ENCODE measurements at regions not wholly inside any gene's neighbourhood (a gene's known extent, or its start where the extent isn't known, plus 50 kb on each side); places are given as distances from the start of the nearest gene placed in this dataset.

- Histone ChIP-seq H3K9ac (ENCODE audit: low read length) (no peak overlapping the region), H4K20me1 (ENCODE audit: low read length) (no peaks in the 10 kb centered on the region), H3K4me3 (ENCODE audit: low read length) (no peak overlapping the region), H3K79me2 (ENCODE audit: low read length) (no peaks in the 10 kb centered on the region), H3K27ac (ENCODE audit: low read length) (no peak overlapping the region), H3K9me3 (ENCODE audit: low read length) (no peaks in the 10 kb centered on the region), H3F3A (ENCODE audit: low read length, unreplicated experiment) (no peaks in the 10 kb centered on the region), H3K9me2 (replicated peaks; ENCODE audit: low read length) (no peaks in the 10 kb centered on the region), H3K4me2 (ENCODE audit: low read length) (no peak overlapping the region), H2AFZ (ENCODE audit: low read length) (no peak overlapping the region), H3K4me1 (ENCODE audit: insufficient read depth, low read length) (no peaks in the 10 kb centered on the region), H3K27me3 (ENCODE audit: low read length) (peaks cover 74% of the 10 kb centered on the region), H3K36me3 (ENCODE audit: low read depth, low read length) (no peaks in the 10 kb centered on the region)
- ChIA-PET CTCF (no interaction called here), POLR2A (ENCODE audit: unreplicated experiment) (interaction anchor here (0.6 kb wide), 1 partner anchor 122 kb away, joined by 3 read pairs; no protein-coding TSS in a partner anchor)
- no TSS peak for BruUV-seq (replicated peaks)
- intact Hi-C loops (cut with micrococcal nuclease): no loop called here
- ATAC-seq (no peak), DNase-seq (no peak)
- TF ChIP-seq EZH2 (IDR thresholded peaks at IDR 0.05; ENCODE audit: low read length, unreplicated experiment): no peak
- no peak for TF ChIP-seq EZH2phosphoT487 (IDR thresholded peaks at IDR 0.05; ENCODE audit: borderline replicate concordance, low read length)
- TF ChIP-seq CTCF (conservative IDR thresholded peaks at IDR 0.05; ENCODE audit: low read depth, low read length): no peak
These were observed 64.5 kb upstream of the SLC35F4 start for GRCh38 chr14:57930241-57930975.

GRCh38 chr14:57928732-57929131, 62.8 kb upstream of the SLC35F4 start:
- peaks cover 67% of the 10 kb centered on the region for H3K27me3 ChIP-seq (ENCODE audit: low read length)
- no peak overlapping the region for H3K4me2 ChIP-seq (ENCODE audit: low read length)
- H3K4me3 ChIP-seq (ENCODE audit: low read length): no peak overlapping the region
- H3K4me1 ChIP-seq (ENCODE audit: insufficient read depth, low read length): no peaks in the 10 kb centered on the region
- no peaks in the 10 kb centered on the region for H3K36me3 ChIP-seq (ENCODE audit: low read depth, low read length)
- H4K20me1 ChIP-seq (ENCODE audit: low read length): no peaks in the 10 kb centered on the region
- TF ChIP-seq CTCF (conservative IDR thresholded peaks at IDR 0.05; ENCODE audit: low read depth, low read length) (no peak), EZH2phosphoT487 (IDR thresholded peaks at IDR 0.05; ENCODE audit: borderline replicate concordance, low read length) (no peak), EZH2 (IDR thresholded peaks at IDR 0.05; ENCODE audit: low read length, unreplicated experiment) (no peak)
- H3F3A ChIP-seq (ENCODE audit: low read length, unreplicated experiment): no peaks in the 10 kb centered on the region
- intact Hi-C loops (cut with micrococcal nuclease): no loop called here
- ATAC-seq: no peak
- ChIA-PET CTCF (no interaction called here), POLR2A (ENCODE audit: unreplicated experiment) (interaction anchor here (0.6 kb wide), 1 partner anchor 34 kb away, joined by 4 read pairs; no protein-coding TSS in a partner anchor)
- no TSS peak for BruUV-seq (replicated peaks)
- no peaks in the 10 kb centered on the region for H3K9me3 ChIP-seq (ENCODE audit: low read length)
- H2AFZ ChIP-seq (ENCODE audit: low read length): no peak overlapping the region
- H3K9ac ChIP-seq (ENCODE audit: low read length): no peak overlapping the region
- H3K9me2 ChIP-seq (replicated peaks; ENCODE audit: low read length): no peaks in the 10 kb centered on the region
- DNase-seq: no peak
- no peak overlapping the region for H3K27ac ChIP-seq (ENCODE audit: low read length)
- no peaks in the 10 kb centered on the region for H3K79me2 ChIP-seq (ENCODE audit: low read length)

GRCh38 chr14:57921377-57921776, 55.5 kb upstream of the SLC35F4 start:
- Histone ChIP-seq H3K27ac (ENCODE audit: low read length) (no peak overlapping the region), H3K9ac (ENCODE audit: low read length) (no peak overlapping the region), H3K9me2 (replicated peaks; ENCODE audit: low read length) (no peaks in the 10 kb centered on the region), H3K4me2 (ENCODE audit: low read length) (no peak overlapping the region), H3K36me3 (ENCODE audit: low read depth, low read length) (no peaks in the 10 kb centered on the region), H4K20me1 (ENCODE audit: low read length) (no peaks in the 10 kb centered on the region), H3F3A (ENCODE audit: low read length, unreplicated experiment) (no peaks in the 10 kb centered on the region), H3K9me3 (ENCODE audit: low read length) (no peaks in the 10 kb centered on the region), H3K27me3 (ENCODE audit: low read length) (peaks cover 84% of the 10 kb centered on the region), H3K4me3 (ENCODE audit: low read length) (no peak overlapping the region), H3K4me1 (ENCODE audit: insufficient read depth, low read length) (no peaks in the 10 kb centered on the region), H3K79me2 (ENCODE audit: low read length) (no peaks in the 10 kb centered on the region), H2AFZ (ENCODE audit: low read length) (no peak overlapping the region)
- intact Hi-C loops (cut with micrococcal nuclease): no loop called here
- TF ChIP-seq EZH2phosphoT487 (IDR thresholded peaks at IDR 0.05; ENCODE audit: borderline replicate concordance, low read length) (no peak), EZH2 (IDR thresholded peaks at IDR 0.05; ENCODE audit: low read length, unreplicated experiment) (no peak), CTCF (conservative IDR thresholded peaks at IDR 0.05; ENCODE audit: low read depth, low read length) (no peak)
- DNase-seq: no peak
- ChIA-PET CTCF (no interaction called here), POLR2A (ENCODE audit: unreplicated experiment) (no interaction called here)
- no TSS peak for BruUV-seq (replicated peaks)
- no peak for ATAC-seq

Measured in PC-3 (cell line).